ENCODE measurements at regions not wholly inside any gene's neighbourhood (a gene's known extent, or its start where the extent isn't known, plus 50 kb on each side); places are given as distances from the start of the nearest gene placed in this dataset.

GRCh38 chr13:87999240-87999700, 328.1 kb downstream of the SLITRK5 start:
- Histone ChIP-seq H3K27ac (no peak overlapping the region), H3K9me3 (no peaks in the 10 kb centered on the region), H3K4me1 (no peaks in the 10 kb centered on the region), H3K4me3 (no peak overlapping the region), H3K27me3 (ENCODE audit: low read depth) (no peaks in the 10 kb centered on the region), H3K36me3 (no peaks in the 10 kb centered on the region)
- DNase-seq = no peak
- no peak for ATAC-seq
- TF ChIP-seq CTCF (IDR thresholded peaks at IDR 0.05) = no peak
- intact Hi-C loops (cut with DNase I) = no loop called here

- Histone ChIP-seq H3K4me1 (no peaks in the 10 kb centered on the region), H3K27me3 (ENCODE audit: low read depth) (no peaks in the 10 kb centered on the region), H3K4me3 (no peak overlapping the region), H3K27ac (no peak overlapping the region), H3K9me3 (no peaks in the 10 kb centered on the region), H3K36me3 (no peaks in the 10 kb centered on the region)
- intact Hi-C loops (cut with DNase I) = no loop called here
- ATAC-seq (peak in 1 of 2 donors; percentile 23), DNase-seq (no peak)
- TF ChIP-seq CTCF (IDR thresholded peaks at IDR 0.05) = no peak
These were observed 328.6 kb downstream of the SLITRK5 start for GRCh38 chr13:87999788-88000187.

- Histone ChIP-seq H3K4me3 (no peak overlapping the region), H3K9me3 (no peaks in the 10 kb centered on the region), H3K36me3 (no peaks in the 10 kb centered on the region), H3K4me1 (no peaks in the 10 kb centered on the region), H3K27me3 (ENCODE audit: low read depth) (no peaks in the 10 kb centered on the region), H3K27ac (no peak overlapping the region)
- intact Hi-C loops (cut with DNase I) = no loop called here
- ATAC-seq (peak in 1 of 2 donors; percentile 13), DNase-seq (no peak)
- TF ChIP-seq CTCF (IDR thresholded peaks at IDR 0.05) = no peak
These were observed 329.1 kb downstream of the SLITRK5 start for GRCh38 chr13:88000239-88000638.

GRCh38 chr13:88000787-88001186, 329.6 kb downstream of the SLITRK5 start:
- ATAC-seq (no peak), DNase-seq (no peak)
- Histone ChIP-seq H3K4me3 (no peak overlapping the region), H3K27ac (no peak overlapping the region), H3K9me3 (no peaks in the 10 kb centered on the region), H3K36me3 (no peaks in the 10 kb centered on the region), H3K4me1 (no peaks in the 10 kb centered on the region), H3K27me3 (ENCODE audit: low read depth) (no peaks in the 10 kb centered on the region)
- TF ChIP-seq CTCF (IDR thresholded peaks at IDR 0.05) = no peak
- intact Hi-C loops (cut with DNase I) = no loop called here

GRCh38 chr13:88005188-88005587, 334.0 kb downstream of the SLITRK5 start:
- Histone ChIP-seq H3K4me3 (no peak overlapping the region), H3K36me3 (no peaks in the 10 kb centered on the region), H3K27ac (no peak overlapping the region), H3K27me3 (ENCODE audit: low read depth) (no peaks in the 10 kb centered on the region), H3K9me3 (no peaks in the 10 kb centered on the region), H3K4me1 (no peaks in the 10 kb centered on the region)
- intact Hi-C loops (cut with DNase I) = no loop called here
- ATAC-seq (peak in 1 of 2 donors; percentile 21), DNase-seq (no peak)
- no peak for TF ChIP-seq CTCF (IDR thresholded peaks at IDR 0.05)

- H3K4me3 ChIP-seq = no peak overlapping the region
- H3K36me3 ChIP-seq = no peaks in the 10 kb centered on the region
- DNase-seq = no peak
- intact Hi-C loops (cut with DNase I) = no loop called here
- no peak for TF ChIP-seq CTCF (IDR thresholded peaks at IDR 0.05)
- no peaks in the 10 kb centered on the region for H3K27me3 ChIP-seq (ENCODE audit: low read depth)
- H3K27ac ChIP-seq = no peak overlapping the region
- no peaks in the 10 kb centered on the region for H3K4me1 ChIP-seq
- ATAC-seq = no peak
- H3K9me3 ChIP-seq = no peaks in the 10 kb centered on the region
These were observed 343.4 kb downstream of the SLITRK5 start for GRCh38 chr13:88014527-88014926.

All from lower lobe of right lung (tissue), 2 donors.